ENCODE measurements at regions not wholly inside any gene's neighbourhood (a gene's known extent, or its start where the extent isn't known, plus 50 kb on each side); places are given as distances from the start of the nearest gene placed in this dataset.

GRCh38 chr11:97894978-97895377 is 1125.8 kb upstream of the CNTN5 start:
- H3K79me2 ChIP-seq (ENCODE audit: control insufficient read depth, insufficient read depth, low read length): no peaks in the 10 kb centered on the region
- H3K4me3 ChIP-seq (replicated peaks in 1 of 3; ENCODE audit: insufficient read depth in 1 of 3, low read depth in 1 of 3, low read length in 3 of 3): no peak overlapping the region
- no peaks in the 10 kb centered on the region for H3K36me3 ChIP-seq (ENCODE audit: control insufficient read depth in 2 of 2, extremely low read depth in 1 of 2, insufficient read depth in 2 of 2, low read length in 2 of 2)
- intact Hi-C loops (cut with micrococcal nuclease): no loop called here
- no TSS peak for BruUV-seq (replicated peaks)
- no peaks in the 10 kb centered on the region for H4K20me1 ChIP-seq (replicated peaks; ENCODE audit: control insufficient read depth, extremely low read depth, insufficient read depth, low read length)
- FAIRE-seq (no peak), DNase-seq (ENCODE audit: low read depth, low spot score) (no peak)
- TF ChIP-seq FOS (IDR thresholded peaks at IDR 0.05; ENCODE audit: borderline replicate concordance, insufficient read depth, low read length): no peak
- TF ChIP-seq POLR2A (IDR thresholded peaks at IDR 0.05; ENCODE audit: low read depth, low read length): no peak
- TF ChIP-seq GATA2 (IDR thresholded peaks at IDR 0.05; ENCODE audit: insufficient read depth, insufficient read length, low read depth, low read length): no peak
- no peak for TF ChIP-seq POLR2AphosphoS5 (IDR thresholded peaks at IDR 0.05; ENCODE audit: insufficient read depth, low read depth, low read length)
- no peak for TF ChIP-seq MAX (IDR thresholded peaks at IDR 0.05; ENCODE audit: insufficient read depth, insufficient read length)
- dilution Hi-C loops (cut with MboI; ENCODE audit: extremely low pct_ligation_motif_present, low sequenced_read_pairs): no loop called here
- no peak overlapping the region for H3K27ac ChIP-seq (ENCODE audit: insufficient read depth, low read depth, low read length)
- H2AFZ ChIP-seq (ENCODE audit: low read depth, low read length): no peak overlapping the region
- no peaks in the 10 kb centered on the region for H3K9me3 ChIP-seq (replicated peaks; ENCODE audit: control insufficient read depth, insufficient read depth, low read length)
- H3K27me3 ChIP-seq (ENCODE audit: control insufficient read depth in 2 of 2, insufficient read depth in 2 of 2, low read length in 2 of 2): no peaks in the 10 kb centered on the region
- no peak overlapping the region for H3K9ac ChIP-seq (replicated peaks; ENCODE audit: extremely low read depth, insufficient read depth, low read length)
- H3K9me1 ChIP-seq (replicated peaks; ENCODE audit: control insufficient read depth, extremely low read depth, insufficient read depth, low read length): no peaks in the 10 kb centered on the region
- H3K4me2 ChIP-seq (ENCODE audit: insufficient read depth, low read length): no peak overlapping the region
- CTCF ChIA-PET: no interaction called here
- no peaks in the 10 kb centered on the region for H3K4me1 ChIP-seq (ENCODE audit: control insufficient read depth, extremely low read depth, insufficient read depth, low read length)
- POLR2A ChIA-PET: no interaction called here

- Histone ChIP-seq H3K79me2 (ENCODE audit: control insufficient read depth, insufficient read depth, low read length) (no peaks in the 10 kb centered on the region), H3K9ac (replicated peaks; ENCODE audit: extremely low read depth, insufficient read depth, low read length) (no peak overlapping the region), H3K27ac (ENCODE audit: insufficient read depth, low read depth, low read length) (no peak overlapping the region), H3K4me3 (replicated peaks in 1 of 3; ENCODE audit: insufficient read depth in 1 of 3, low read depth in 1 of 3, low read length in 3 of 3) (no peak overlapping the region), H3K4me2 (ENCODE audit: insufficient read depth, low read length) (no peak overlapping the region), H3K27me3 (ENCODE audit: control insufficient read depth in 2 of 2, insufficient read depth in 2 of 2, low read length in 2 of 2) (no peaks in the 10 kb centered on the region), H2AFZ (ENCODE audit: low read depth, low read length) (no peak overlapping the region), H3K4me1 (ENCODE audit: control insufficient read depth, extremely low read depth, insufficient read depth, low read length) (no peaks in the 10 kb centered on the region), H3K9me3 (replicated peaks; ENCODE audit: control insufficient read depth, insufficient read depth, low read length) (no peaks in the 10 kb centered on the region), H3K36me3 (ENCODE audit: control insufficient read depth in 2 of 2, extremely low read depth in 1 of 2, insufficient read depth in 2 of 2, low read length in 2 of 2) (no peaks in the 10 kb centered on the region), H3K9me1 (replicated peaks; ENCODE audit: control insufficient read depth, extremely low read depth, insufficient read depth, low read length) (no peaks in the 10 kb centered on the region), H4K20me1 (replicated peaks; ENCODE audit: control insufficient read depth, extremely low read depth, insufficient read depth, low read length) (no peaks in the 10 kb centered on the region)
- FAIRE-seq (no peak), DNase-seq (ENCODE audit: low read depth, low spot score) (no peak)
- no TSS peak for BruUV-seq (replicated peaks)
- intact Hi-C loops (cut with micrococcal nuclease) (no loop called here), dilution Hi-C loops (cut with MboI; ENCODE audit: extremely low pct_ligation_motif_present, low sequenced_read_pairs) (no loop called here)
- ChIA-PET CTCF (interaction anchor here (1.5 kb wide), 1 partner anchor 15 kb away, joined by 3 read pairs; no protein-coding TSS in a partner anchor), POLR2A (no interaction called here)
- TF ChIP-seq FOS (IDR thresholded peaks at IDR 0.05; ENCODE audit: borderline replicate concordance, insufficient read depth, low read length): no peak
- TF ChIP-seq CTCF (IDR thresholded peaks at IDR 0.05; ENCODE audit: extremely low read depth in 1 of 2, insufficient read depth in 1 of 2, low read depth in 1 of 2, low read length in 2 of 2): no peak
- no peak for TF ChIP-seq MYC (IDR thresholded peaks at IDR 0.05; ENCODE audit: low read depth, low read length)
- TF ChIP-seq GATA2 (IDR thresholded peaks at IDR 0.05; ENCODE audit: insufficient read depth, insufficient read length, low read depth, low read length): no peak
- TF ChIP-seq POLR2A (IDR thresholded peaks at IDR 0.05; ENCODE audit: low read depth, low read length): no peak
- TF ChIP-seq MAX (IDR thresholded peaks at IDR 0.05; ENCODE audit: insufficient read depth, insufficient read length): no peak
- no peak for TF ChIP-seq EZH2 (IDR thresholded peaks at IDR 0.05; ENCODE audit: borderline replicate concordance, low read depth, low read length, severe bottlenecking)
- no peak for TF ChIP-seq POLR2AphosphoS5 (IDR thresholded peaks at IDR 0.05; ENCODE audit: insufficient read depth, low read depth, low read length)
- no peak for TF ChIP-seq JUN (IDR thresholded peaks at IDR 0.05; ENCODE audit: borderline replicate concordance, insufficient read depth, insufficient read length, low read depth)
Measured at GRCh38 chr11:97895572-97895971, 1125.2 kb upstream of the CNTN5 start.

All from endothelial cell of umbilical vein (primary cell).